ENCODE measurements at regions not wholly inside any gene's neighbourhood (a gene's known extent, or its start where the extent isn't known, plus 50 kb on each side); places are given as distances from the start of the nearest gene placed in this dataset.

DNA sequence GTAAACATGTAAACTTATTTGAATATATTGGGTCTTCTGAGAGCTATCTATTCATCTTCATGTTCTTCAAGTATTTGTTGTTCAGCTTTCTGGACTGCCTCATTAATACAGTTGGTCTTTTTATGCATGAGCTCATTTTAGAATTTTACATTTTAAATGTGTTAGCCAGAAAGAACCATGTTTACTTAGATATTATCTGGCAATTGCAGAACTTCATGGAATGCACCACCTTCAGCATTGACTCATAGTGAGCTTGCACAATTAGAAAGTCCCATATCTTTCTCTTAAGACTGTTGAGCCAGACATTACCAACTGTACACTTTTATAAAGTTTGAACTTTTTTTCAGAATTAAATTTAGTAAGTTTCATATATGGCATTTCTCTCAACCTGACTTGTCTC, 536.7 kb downstream of the RIT2 start:
- intact Hi-C loops (cut with DNase I) = no loop called here

DNA sequence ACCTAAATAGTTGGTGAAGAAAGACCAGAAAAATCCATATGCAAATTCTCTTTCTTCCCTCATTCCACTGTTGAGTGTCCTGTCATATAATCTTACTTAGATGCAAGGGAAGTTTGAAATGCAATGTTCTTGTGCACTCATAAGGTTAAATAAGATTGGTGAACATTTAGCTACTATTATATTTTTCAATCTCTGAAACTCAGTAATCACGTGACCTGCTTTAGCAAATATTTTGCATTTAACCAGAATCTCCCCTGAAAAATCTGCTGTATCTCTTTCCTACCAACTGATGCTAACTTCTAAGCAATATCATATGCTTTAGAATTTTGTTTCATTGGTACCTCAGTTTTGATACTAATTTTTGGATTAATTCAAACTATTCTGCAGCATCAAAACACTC, 533.2 kb downstream of the RIT2 start:
- Histone ChIP-seq H3K27ac (no peak overlapping the region), H3K36me3 (no peaks in the 10 kb centered on the region), H3K4me1 (no peaks in the 10 kb centered on the region), H3K27me3 (no peaks in the 10 kb centered on the region), H3K4me3 (no peak overlapping the region), H3K9me3 (no peaks in the 10 kb centered on the region)
- intact Hi-C loops (cut with DNase I) = no loop called here
- TF ChIP-seq, protein P1, sequence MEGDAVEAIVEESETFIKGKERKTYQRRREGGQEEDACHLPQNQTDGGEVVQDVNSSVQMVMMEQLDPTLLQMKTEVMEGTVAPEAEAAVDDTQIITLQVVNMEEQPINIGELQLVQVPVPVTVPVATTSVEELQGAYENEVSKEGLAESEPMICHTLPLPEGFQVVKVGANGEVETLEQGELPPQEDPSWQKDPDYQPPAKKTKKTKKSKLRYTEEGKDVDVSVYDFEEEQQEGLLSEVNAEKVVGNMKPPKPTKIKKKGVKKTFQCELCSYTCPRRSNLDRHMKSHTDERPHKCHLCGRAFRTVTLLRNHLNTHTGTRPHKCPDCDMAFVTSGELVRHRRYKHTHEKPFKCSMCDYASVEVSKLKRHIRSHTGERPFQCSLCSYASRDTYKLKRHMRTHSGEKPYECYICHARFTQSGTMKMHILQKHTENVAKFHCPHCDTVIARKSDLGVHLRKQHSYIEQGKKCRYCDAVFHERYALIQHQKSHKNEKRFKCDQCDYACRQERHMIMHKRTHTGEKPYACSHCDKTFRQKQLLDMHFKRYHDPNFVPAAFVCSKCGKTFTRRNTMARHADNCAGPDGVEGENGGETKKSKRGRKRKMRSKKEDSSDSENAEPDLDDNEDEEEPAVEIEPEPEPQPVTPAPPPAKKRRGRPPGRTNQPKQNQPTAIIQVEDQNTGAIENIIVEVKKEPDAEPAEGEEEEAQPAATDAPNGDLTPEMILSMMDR (IDR thresholded peaks at IDR 0.05) = no peak
- no peak for TF ChIP-seq POLR2A (IDR thresholded peaks at IDR 0.05)
- DNase-seq = no peak
- ATAC-seq = no peak
- 75 to 93% (median 84%) methylated on average over 1 of the region's 1 CpG for WGBS, 4 donors

More for the DNA sequence above, 536.7 kb downstream of the RIT2 start:
- DNase-seq (no peak), ATAC-seq (peak in 1 of 4 donors; percentile 59)
- Histone ChIP-seq H3K27me3 (no peaks in the 10 kb centered on the region), H3K9me3 (no peaks in the 10 kb centered on the region), H3K36me3 (no peaks in the 10 kb centered on the region), H3K4me3 (no peak overlapping the region), H3K27ac (no peak overlapping the region), H3K4me1 (no peaks in the 10 kb centered on the region)
- TF ChIP-seq, protein P1 (IDR thresholded peaks at IDR 0.05) = no peak
- no peak for TF ChIP-seq POLR2A (IDR thresholded peaks at IDR 0.05)

DNA sequence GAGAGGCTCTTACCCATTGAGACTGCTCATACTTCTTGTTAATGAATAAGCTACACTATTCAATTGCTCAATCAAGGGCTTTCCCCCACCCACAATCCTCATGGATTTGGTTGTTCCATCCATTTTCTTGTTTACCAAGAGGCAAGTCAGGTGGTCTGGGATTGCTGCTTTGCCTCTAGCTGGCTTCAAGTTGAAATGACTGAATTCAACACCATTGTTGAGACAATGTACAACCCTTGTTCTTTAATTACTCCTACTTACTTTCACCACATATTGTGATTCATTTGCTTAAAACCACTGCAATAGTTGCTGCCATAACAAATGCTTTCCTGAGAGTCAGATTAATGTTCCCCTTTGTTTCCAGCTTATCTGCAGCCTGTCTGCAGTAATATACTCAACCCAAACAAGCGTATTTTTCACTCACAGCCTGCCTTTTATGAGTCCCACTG, 532.2 kb downstream of the RIT2 start:
- intact Hi-C loops (cut with DNase I) = no loop called here
- H3K36me3 ChIP-seq = no peaks in the 10 kb centered on the region
- no peaks in the 10 kb centered on the region for H3K9me3 ChIP-seq
- H3K27me3 ChIP-seq = no peaks in the 10 kb centered on the region
- TF ChIP-seq, protein P1 (IDR thresholded peaks at IDR 0.05) = no peak
- TF ChIP-seq POLR2A (IDR thresholded peaks at IDR 0.05) = no peak
- 46 to 61% (median 55%) methylated on average over 1 of the region's 1 CpG for WGBS, 4 donors
- H3K4me3 ChIP-seq = no peak overlapping the region
- DNase-seq (no peak), ATAC-seq (peak in 2 of 4 donors; percentile 18 to 72)
- no peaks in the 10 kb centered on the region for H3K4me1 ChIP-seq
- no peak overlapping the region for H3K27ac ChIP-seq

DNA sequence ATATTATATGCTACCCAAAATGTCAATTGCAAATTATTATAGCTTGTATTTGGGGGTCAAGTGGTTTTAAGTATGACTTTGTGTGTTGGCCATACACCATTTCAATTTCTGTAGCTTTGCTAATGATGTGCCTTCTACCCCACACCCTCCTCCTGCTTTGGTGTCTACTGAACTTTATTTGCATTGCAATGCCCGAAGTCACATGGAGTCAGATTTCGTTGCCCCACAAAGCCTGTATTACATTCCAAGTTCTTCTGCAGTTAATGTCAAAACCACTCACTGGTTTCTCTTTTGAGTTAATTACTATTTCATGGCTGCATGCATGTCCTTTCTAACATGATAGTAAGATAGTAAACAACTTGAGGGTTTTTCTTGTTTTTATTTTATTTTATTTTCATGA, 528.9 kb downstream of the RIT2 start:
- no peaks in the 10 kb centered on the region for H3K36me3 ChIP-seq
- DNase-seq = no peak
- TF ChIP-seq POLR2A (IDR thresholded peaks at IDR 0.05) = no peak
- TF ChIP-seq, protein P1 (IDR thresholded peaks at IDR 0.05) = no peak
- intact Hi-C loops (cut with DNase I) = no loop called here
- no peaks in the 10 kb centered on the region for H3K27me3 ChIP-seq
- H3K27ac ChIP-seq = no peak overlapping the region
- H3K9me3 ChIP-seq = peaks cover 0 to 4% (median 0%) of the 10 kb centered on the region in 12 donors
- no peak overlapping the region for H3K4me3 ChIP-seq
- ATAC-seq = no peak
- no peaks in the 10 kb centered on the region for H3K4me1 ChIP-seq
- WGBS, 4 donors = 47 to 78% (median 68%) methylated on average over 2 of the region's 2 CpGs

Data from heart left ventricle (tissue), 16 donors.